Neural cell (in vitro differentiated cells): ENCODE measurements at regions not wholly inside any gene's neighbourhood (a gene's known extent, or its start where the extent isn't known, plus 50 kb on each side); places are given as distances from the start of the nearest gene placed in this dataset.

Experiments used
- H2AFZ ChIP-seq: fragments of 200-600, 300-800 bp; sonication (generic), shearing (Covaris generic); 2 replicates; pipeline ENCODE4 v1.6.0; 2014; ENCODE audit warnings: low read depth, mild to moderate bottlenecking, antibody characterized with exemption, low read length, moderate library complexity
- H3F3A ChIP-seq: fragments of 200-600 bp; shearing (Covaris generic); 2 replicates; pipeline ENCODE4 v1.6.1; 2016; ENCODE audit warnings: mild to moderate bottlenecking, moderate library complexity, mixed read lengths, antibody characterized with exemption, low read length; ENCODE audit not compliant: insufficient read depth, poor library complexity, severe bottlenecking
- H3K27ac ChIP-seq: fragments of 200-600, 300-800 bp; sonication (generic), shearing (Covaris generic); 2 replicates; pipeline ENCODE4 v1.5.1; 2014; ENCODE audit warnings: mild to moderate bottlenecking, low read length, moderate library complexity
- H3K27me3 ChIP-seq: fragments of 300-800, 200-600 bp; sonication (generic), shearing (Covaris generic); 2 replicates; pipeline ENCODE4 v1.6.0; 2014; ENCODE audit warnings: mild to moderate bottlenecking, low read depth, low read length, moderate library complexity; ENCODE audit not compliant: insufficient read depth
- H3K36me3 ChIP-seq: fragments of 300-800, 200-600 bp; sonication (generic), shearing (Covaris generic); 2 replicates; pipeline ENCODE4 v1.5.1; 2014; ENCODE audit warnings: mild to moderate bottlenecking, antibody characterized with exemption, low read length, moderate library complexity; ENCODE audit not compliant: insufficient read depth
- H3K4me2 ChIP-seq: fragments of 300-800, 200-600 bp; sonication (generic), shearing (Covaris generic); 2 replicates; pipeline ENCODE4 v1.6.0; 2014; ENCODE audit warnings: mild to moderate bottlenecking, low read length
- H3K4me3 ChIP-seq: fragments of 300-800, 200-600 bp; sonication (generic), shearing (Covaris generic); 2 replicates; pipeline ENCODE4 v1.5.1; 2014; ENCODE audit warnings: mild to moderate bottlenecking, low read length, moderate library complexity
- H3K79me2 ChIP-seq: fragments of 200-600 bp; shearing (Covaris generic); replicated peaks from 2 replicates; pipeline ENCODE4 v1.6.0; 2014; ENCODE audit warnings: mild to moderate bottlenecking, low read length, moderate library complexity; ENCODE audit not compliant: insufficient read depth
- H3K9ac ChIP-seq: fragments of 300-800, 200-600 bp; sonication (generic), shearing (Covaris generic); 2 replicates; pipeline ENCODE4 v1.6.1; 2016; ENCODE audit warnings: mild to moderate bottlenecking, low read length, mixed read lengths
- H3K9me2 ChIP-seq: fragments of 200-600 bp; shearing (Covaris generic); 2 replicates; pipeline ENCODE4 v1.6.1; 2016; ENCODE audit warnings: mild to moderate bottlenecking, low read length, mixed read lengths; ENCODE audit not compliant: insufficient read depth
- H3K9me3 ChIP-seq: fragments of 200-600, 300-800 bp; sonication (generic), shearing (Covaris generic); 2 replicates; pipeline ENCODE4 v1.6.1; 2016; ENCODE audit warnings: mild to moderate bottlenecking, mixed run types, low read length, moderate library complexity, mixed read lengths
- H4K20me1 ChIP-seq: fragments of 200-600 bp; shearing (Covaris generic); 2 replicates; pipeline ENCODE4 v1.6.1; 2016; ENCODE audit warnings: mild to moderate bottlenecking, mixed run types; ENCODE audit not compliant: insufficient read depth
- CTCF ChIP-seq: fragments of 450-650 bp; IDR thresholded peaks from 2 replicates; pipeline ENCODE4 v1.5.1; 2014; ENCODE audit warnings: antibody characterized with exemption, mild to moderate bottlenecking, moderate library complexity; ENCODE audit not compliant: poor library complexity, severe bottlenecking
- EP300 ChIP-seq: fragments of 450-650 bp; conservative IDR thresholded peaks from 2 replicates; pipeline ENCODE4 v1.6.1; 2014; ENCODE audit warnings: antibody characterized with exemption, mild to moderate bottlenecking, moderate library complexity; ENCODE audit not compliant: poor library complexity, severe bottlenecking
- EZH2 ChIP-seq: fragments of 200-600, 300-800 bp; shearing (Covaris generic), sonication (generic); IDR thresholded peaks from 2 replicates; pipeline ENCODE4 v1.6.1; 2014; ENCODE audit warnings: antibody characterized with exemption, low read length, borderline replicate concordance, mild to moderate bottlenecking; ENCODE audit not compliant: insufficient read depth, poor library complexity, severe bottlenecking
- MXI1 ChIP-seq: fragments of 450-650 bp; conservative IDR thresholded peaks from 2 replicates; pipeline ENCODE4 v1.6.1; 2014; ENCODE audit warnings: antibody characterized with exemption, mild to moderate bottlenecking; ENCODE audit not compliant: poor library complexity, severe bottlenecking
- POLR2AphosphoS5 ChIP-seq: IDR thresholded peaks from 2 replicates; pipeline ENCODE4 v1.6.1; 2012
- RAD21 ChIP-seq: fragments of 450-650 bp; conservative IDR thresholded peaks from 2 replicates; pipeline ENCODE4 v1.6.1; 2014; ENCODE audit warnings: antibody characterized with exemption, mild to moderate bottlenecking, moderate library complexity
- REST ChIP-seq: IDR thresholded peaks from 2 replicates; pipeline ENCODE4 v1.6.1; 2012; ENCODE audit warnings: borderline replicate concordance
- SMC3 ChIP-seq: fragments of 450-650 bp; conservative IDR thresholded peaks from 2 replicates; pipeline ENCODE4 v1.6.1; 2014; ENCODE audit warnings: antibody characterized with exemption, mild to moderate bottlenecking, moderate library complexity; ENCODE audit not compliant: poor library complexity
- TAF1 ChIP-seq: IDR thresholded peaks from 2 replicates; pipeline ENCODE4 v1.6.1; 2012; ENCODE audit warnings: low read depth

- no peak overlapping the region for H3K27ac ChIP-seq
- no peaks in the 10 kb centered on the region for H4K20me1 ChIP-seq
- H3K4me2 ChIP-seq: no peak overlapping the region
- TF ChIP-seq SMC3: no peak
- TF ChIP-seq REST: no peak
- TF ChIP-seq MXI1: no peak
- no peak for TF ChIP-seq CTCF
- no peak for TF ChIP-seq TAF1
- TF ChIP-seq EZH2: no peak
- no peak for TF ChIP-seq RAD21
- TF ChIP-seq EP300: no peak
- TF ChIP-seq POLR2AphosphoS5: no peak
- no peaks in the 10 kb centered on the region for H3K9me3 ChIP-seq
- H3K36me3 ChIP-seq: no peaks in the 10 kb centered on the region
- H3K9ac ChIP-seq: no peak overlapping the region
- no peaks in the 10 kb centered on the region for H3K9me2 ChIP-seq
- no peak overlapping the region for H3K4me3 ChIP-seq
- H2AFZ ChIP-seq: no peak overlapping the region
- H3K79me2 ChIP-seq: peaks cover 58% of the 10 kb centered on the region
- peaks cover 14% of the 10 kb centered on the region for H3F3A ChIP-seq
- H3K27me3 ChIP-seq: peaks cover 21% of the 10 kb centered on the region
Measured at GRCh38 chr13:50078895-50079654, 63.8 kb downstream of the KCNRG start.

- Histone ChIP-seq H3K4me2 (peak overlapping the region; percentile 87), H3K27me3 (peaks cover 21% of the 10 kb centered on the region), H3K9ac (no peak overlapping the region), H2AFZ (no peak overlapping the region), H3K27ac (no peak overlapping the region), H3K9me3 (no peaks in the 10 kb centered on the region), H3K9me2 (no peaks in the 10 kb centered on the region), H4K20me1 (no peaks in the 10 kb centered on the region), H3K36me3 (no peaks in the 10 kb centered on the region), H3K79me2 (peaks cover 51% of the 10 kb centered on the region), H3K4me3 (peak overlapping the region; percentile 79), H3F3A (peaks cover 14% of the 10 kb centered on the region)
- TF ChIP-seq SMC3 (no peak), RAD21 (no peak), EZH2 (no peak), EP300 (no peak), TAF1 (no peak), REST (no peak), POLR2AphosphoS5 (no peak), CTCF (no peak), MXI1 (no peak)
Measured at GRCh38 chr13:50079655-50080202, 64.5 kb downstream of the KCNRG start.
